HCT116 (cell line): ENCODE measurements at regions not wholly inside any gene's neighbourhood (a gene's known extent, or its start where the extent isn't known, plus 50 kb on each side); places are given as distances from the start of the nearest gene placed in this dataset.
A peak's percentile ranks its signal among the peaks of the same experiment; 100 is the strongest.

ENCODE experiments used
- ATAC-seq: fragments of 200-7000 bp; cut with Tn5 transposase; 2 replicates; pipeline ENCODE4 v1.9.1; 2020; ENCODE audit warnings: mild to moderate bottlenecking, moderate library complexity
- BruUV-seq: library from RNA; stranded (reverse); fragments of 400-500 nt; replicated peaks from 2 replicates; lab custom pipeline; 2021; lab: Mats Ljungman, UMichigan
- CTCF ChIA-PET: fragments of 300-600 bp; sonication (Branson Sonifier 250); formaldehyde crosslinking; loops from one replicate; lab custom pipeline; 2021; ENCODE audit warnings: antibody characterized with exemption; lab: Charles Lee
- POLR2A ChIA-PET: fragments of 300-600, 350-600 bp; sonication (Branson Sonifier 250); formaldehyde crosslinking; loops from one replicate; lab custom pipeline; 2021; ENCODE audit warnings: antibody characterized with exemption; lab: Charles Lee
- RAD21 ChIA-PET, 2 experiments: fragments of 300-600 bp; sonication (Branson Sonifier 250); formaldehyde crosslinking; loops; one replicate each; lab custom pipeline; 2023; ENCODE audit warnings: low total read pairs in 2 of 2; ENCODE audit not compliant: uncharacterized antibody in 2 of 2, unreplicated experiment in 2 of 2, low non-redundant PET in 1 of 2; lab: Charles Lee
- DNase-seq: peaks from one replicate; pipeline ENCODE4 v3.0.0-alpha.2; 2010; ENCODE audit warnings: low read depth, low spot score
- H2AFZ ChIP-seq: fragments of 200-600 bp; shearing (Covaris generic), sonication (generic); 2 replicates; pipeline ENCODE4 v1.6.1; 2017; ENCODE audit warnings: low read depth, mixed run types, mixed read lengths, antibody characterized with exemption, low read length; ENCODE audit not compliant: poor library complexity, severe bottlenecking
- H3K27ac ChIP-seq: 2 replicates; pipeline ENCODE4 v1.5.1; 2012; ENCODE audit warnings: low read depth, low read length
- H3K27me3 ChIP-seq: fragments of 200-600 bp; sonication (generic); 2 replicates; pipeline ENCODE4 v1.6.1; 2016; ENCODE audit warnings: mixed run types, low read length, mixed read lengths; ENCODE audit not compliant: insufficient read depth
- H3K36me3 ChIP-seq, 2 experiments: fragments of 200-500 bp in 1 of 2; fragments of 200-600 bp in 1 of 2; sonication (Bioruptor generic) in 1 of 2; sonication (generic) in 1 of 2; 2 replicates each; pipeline versions ENCODE4 v1.5.1 to v1.6.1; 2014 to 2016; ENCODE audit warnings: low read length in 2 of 2, inconsistent platforms in 1 of 2, mixed read lengths in 1 of 2, mixed run types in 1 of 2; ENCODE audit not compliant: insufficient read depth in 2 of 2, control insufficient read depth in 1 of 2
- H3K4me1 ChIP-seq, 2 experiments: fragments of 200-600 bp in 1 of 2; sonication (generic) in 1 of 2; 2 replicates each; pipeline versions ENCODE4 v1.5.1 to v1.6.1; 2012 to 2017; ENCODE audit warnings: low read length in 2 of 2, inconsistent platforms in 1 of 2, mild to moderate bottlenecking in 1 of 2, mixed read lengths in 1 of 2, mixed run types in 1 of 2, moderate library complexity in 1 of 2; ENCODE audit not compliant: insufficient read depth in 2 of 2, control insufficient read depth in 1 of 2
- H3K4me2 ChIP-seq: fragments of 200-600 bp; sonication (generic); 2 replicates; pipeline ENCODE4 v1.6.1; 2017; ENCODE audit warnings: mixed run types, low read length, mixed read lengths
- H3K4me3 ChIP-seq, 2 experiments: fragments of 200-600 bp in 1 of 2; sonication (generic) in 1 of 2; replicated peaks in 1 of 2; 2 replicates each; pipeline ENCODE4 v1.5.1; 2011 to 2016; ENCODE audit warnings: low read length in 2 of 2, control low read depth in 1 of 2, low read depth in 1 of 2, mild to moderate bottlenecking in 1 of 2, mixed read lengths in 1 of 2, mixed run types in 1 of 2
- H3K79me2 ChIP-seq: fragments of 200-600 bp; sonication (generic); 2 replicates; pipeline ENCODE4 v1.6.1; 2017; ENCODE audit warnings: mild to moderate bottlenecking, mixed run types, low read length, moderate library complexity, mixed read lengths; ENCODE audit not compliant: insufficient read depth
- H3K9ac ChIP-seq: fragments of 200-600 bp; sonication (generic); 2 replicates; pipeline ENCODE4 v1.6.1; 2016; ENCODE audit warnings: low read length, mixed read lengths
- H3K9me2 ChIP-seq: fragments of 200-600 bp; sonication (generic), shearing (Covaris generic); 2 replicates; pipeline ENCODE4 v1.6.1; 2017; ENCODE audit warnings: mixed run types, mild to moderate bottlenecking, moderate library complexity; ENCODE audit not compliant: insufficient read depth
- H3K9me3 ChIP-seq, 2 experiments: fragments of 200-500 bp in 1 of 2; fragments of 200-600 bp in 1 of 2; sonication (Bioruptor generic) in 1 of 2; sonication (generic) in 1 of 2; 2 replicates each; pipeline ENCODE4 v1.6.1; 2014 to 2017; ENCODE audit warnings: low read length in 2 of 2, mixed read lengths in 2 of 2, inconsistent platforms in 1 of 2, low read depth in 1 of 2, mild to moderate bottlenecking in 1 of 2, mixed run types in 1 of 2, moderate library complexity in 1 of 2; ENCODE audit not compliant: control insufficient read depth in 1 of 2, insufficient read depth in 1 of 2
- H4K20me1 ChIP-seq: fragments of 200-600 bp; sonication (generic), shearing (Covaris generic); 2 replicates; pipeline ENCODE4 v1.6.1; 2017; ENCODE audit warnings: mixed run types, mild to moderate bottlenecking, moderate library complexity; ENCODE audit not compliant: insufficient read depth
- EGR1 ChIP-seq: IDR thresholded peaks from 2 replicates; pipeline ENCODE4 v1.6.1; 2012; ENCODE audit warnings: low read depth
- ELF1 ChIP-seq: IDR thresholded peaks from 2 replicates; pipeline ENCODE4 v1.6.1; 2012; ENCODE audit warnings: low read depth, borderline replicate concordance
- EZH2 ChIP-seq: fragments of 200-600 bp; sonication (generic); IDR thresholded peaks from 2 replicates; pipeline ENCODE4 v1.6.1; 2017; ENCODE audit warnings: antibody characterized with exemption, mixed run types
- EZH2phosphoT487 ChIP-seq: fragments of 200-600 bp; IDR thresholded peaks from 2 replicates; pipeline ENCODE4 v1.6.1; 2018; ENCODE audit warnings: antibody characterized with exemption, borderline replicate concordance
- FOSL1 ChIP-seq: IDR thresholded peaks from 2 replicates; pipeline ENCODE4 v1.6.1; 2012; ENCODE audit warnings: low read depth
- POLR2A ChIP-seq: IDR thresholded peaks from 2 replicates; pipeline ENCODE4 v1.7.0; 2011; ENCODE audit warnings: borderline replicate concordance; ENCODE audit not compliant: insufficient read depth, insufficient read length; ENCODE audit errors: extremely low read depth
- POLR2AphosphoS5 ChIP-seq: IDR thresholded peaks from 2 replicates; pipeline ENCODE4 v1.6.1; 2011; ENCODE audit warnings: mild to moderate bottlenecking, low read depth, low read length, moderate library complexity
- RAD21 ChIP-seq: IDR thresholded peaks from 2 replicates; pipeline ENCODE4 v1.6.1; 2012; ENCODE audit warnings: low read depth, mild to moderate bottlenecking
- SIN3A ChIP-seq: IDR thresholded peaks from 2 replicates; pipeline ENCODE4 v1.6.1; 2012; ENCODE audit warnings: low read depth
- SRF ChIP-seq: IDR thresholded peaks from 2 replicates; pipeline ENCODE4 v1.6.1; 2012; ENCODE audit warnings: low read depth
- TCF7L2 ChIP-seq: IDR thresholded peaks from 2 replicates; pipeline ENCODE4 v1.7.0; 2011; ENCODE audit warnings: borderline replicate concordance, inconsistent platforms; ENCODE audit not compliant: insufficient read depth, insufficient read length; ENCODE audit errors: extremely low read depth
- YY1 ChIP-seq: IDR thresholded peaks from 2 replicates; pipeline ENCODE4 v1.6.1; 2011; ENCODE audit warnings: low read length, low read depth, moderate library complexity, mild to moderate bottlenecking; ENCODE audit not compliant: insufficient replicate concordance; ENCODE audit errors: extremely low read depth
- ZFX ChIP-seq: fragments of 450-650 bp; IDR thresholded peaks from 2 replicates; pipeline ENCODE4 v1.6.1; 2017
- ZNF274 ChIP-seq: fragments of 200-500 bp; sonication (Bioruptor generic); IDR thresholded peaks from 2 replicates; pipeline ENCODE4 v1.6.1; 2014; ENCODE audit warnings: mild to moderate bottlenecking, low read depth, low read length, inconsistent platforms
- intact Hi-C: fragments of 100-400 bp; cut with micrococcal nuclease; formaldehyde crosslinking; loops from 2 replicates; pipeline ENCODE4 v1.10.0; 2022
- TF ChIP-seq, protein P1 (sequence below), 3 experiments: fragments of 200-600 bp in 1 of 3; sonication (generic) in 1 of 3; IDR thresholded peaks in 2 of 3; conservative IDR thresholded peaks in 1 of 3; 2 replicates each; pipeline ENCODE4 v1.5.1; 2012 to 2017; ENCODE audit warnings: low read depth in 2 of 3, low read length in 2 of 3, antibody characterized with exemption in 1 of 3, borderline replicate concordance in 1 of 3, control low read depth in 1 of 3, mild to moderate bottlenecking in 1 of 3, mixed read lengths in 1 of 3, mixed run types in 1 of 3, moderate library complexity in 1 of 3; ENCODE audit not compliant: insufficient read depth in 1 of 3
- TF ChIP-seq, protein P2 (sequence below): IDR thresholded peaks from 2 replicates; pipeline ENCODE4 v1.6.1; 2012
- TF ChIP-seq, protein P3 (sequence below): IDR thresholded peaks from 2 replicates; pipeline ENCODE4 v1.6.1; 2011; ENCODE audit warnings: mild to moderate bottlenecking, low read length, moderate library complexity; ENCODE audit not compliant: insufficient replicate concordance; ENCODE audit errors: extremely low read depth
- TF ChIP-seq, protein P4 (sequence below): IDR thresholded peaks from 2 replicates; pipeline ENCODE4 v1.6.1; 2012

DNA sequence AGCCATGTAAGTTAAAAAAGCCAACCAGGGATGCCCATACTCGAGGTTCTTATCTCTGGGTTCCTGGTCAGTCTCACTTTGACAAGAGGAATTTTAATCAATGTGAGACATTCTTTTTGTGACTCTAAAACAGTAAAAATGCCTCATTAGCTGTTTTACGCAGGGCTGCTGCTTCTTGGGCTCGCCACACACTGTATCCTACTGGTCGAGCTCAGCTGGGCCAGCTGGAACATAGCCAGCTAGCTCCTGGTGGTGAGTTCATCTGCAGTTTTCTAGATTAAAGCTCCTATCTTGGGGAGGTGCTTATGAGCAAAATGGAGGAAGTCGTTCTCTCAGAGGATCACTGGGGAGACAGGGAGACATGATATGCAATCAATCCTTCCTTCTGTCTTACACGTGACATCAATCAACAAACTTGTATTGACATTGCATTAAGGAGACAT, 55.9 kb upstream of the LEF1 start:
- Histone ChIP-seq H3K4me2 (no peak overlapping the region), H3K36me3 (no peaks in the 10 kb centered on the region), H3K9me2 (no peaks in the 10 kb centered on the region), H2AFZ (peak overlapping the region; percentile 74), H3K27me3 (no peaks in the 10 kb centered on the region), H3K4me3 (no peak overlapping the region), H3K9ac (no peak overlapping the region), H3K27ac (no peak overlapping the region), H3K9me3 (no peaks in the 10 kb centered on the region), H3K4me1 (no peaks in the 10 kb centered on the region; a peak in 1 of 4 replicates), H3K79me2 (no peaks in the 10 kb centered on the region), H4K20me1 (no peaks in the 10 kb centered on the region)
- ATAC-seq (peak; percentile 30; the same call in 1 of the 2 replicates), DNase-seq (no peak)
- intact Hi-C loops = no loop called here
- ChIA-PET RAD21 (no interaction called here), POLR2A (no interaction called here), CTCF (no interaction called here)
- TF ChIP-seq, protein P1, sequence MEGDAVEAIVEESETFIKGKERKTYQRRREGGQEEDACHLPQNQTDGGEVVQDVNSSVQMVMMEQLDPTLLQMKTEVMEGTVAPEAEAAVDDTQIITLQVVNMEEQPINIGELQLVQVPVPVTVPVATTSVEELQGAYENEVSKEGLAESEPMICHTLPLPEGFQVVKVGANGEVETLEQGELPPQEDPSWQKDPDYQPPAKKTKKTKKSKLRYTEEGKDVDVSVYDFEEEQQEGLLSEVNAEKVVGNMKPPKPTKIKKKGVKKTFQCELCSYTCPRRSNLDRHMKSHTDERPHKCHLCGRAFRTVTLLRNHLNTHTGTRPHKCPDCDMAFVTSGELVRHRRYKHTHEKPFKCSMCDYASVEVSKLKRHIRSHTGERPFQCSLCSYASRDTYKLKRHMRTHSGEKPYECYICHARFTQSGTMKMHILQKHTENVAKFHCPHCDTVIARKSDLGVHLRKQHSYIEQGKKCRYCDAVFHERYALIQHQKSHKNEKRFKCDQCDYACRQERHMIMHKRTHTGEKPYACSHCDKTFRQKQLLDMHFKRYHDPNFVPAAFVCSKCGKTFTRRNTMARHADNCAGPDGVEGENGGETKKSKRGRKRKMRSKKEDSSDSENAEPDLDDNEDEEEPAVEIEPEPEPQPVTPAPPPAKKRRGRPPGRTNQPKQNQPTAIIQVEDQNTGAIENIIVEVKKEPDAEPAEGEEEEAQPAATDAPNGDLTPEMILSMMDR (IDR thresholded peaks at IDR 0.05 in 2 of 3, conservative IDR thresholded peaks at IDR 0.05 in 1 of 3; ENCODE audit: borderline replicate concordance in 1 of 3, insufficient read depth in 1 of 3, low read depth in 2 of 3, low read length in 2 of 3) = no peak
- TF ChIP-seq, protein P2, sequence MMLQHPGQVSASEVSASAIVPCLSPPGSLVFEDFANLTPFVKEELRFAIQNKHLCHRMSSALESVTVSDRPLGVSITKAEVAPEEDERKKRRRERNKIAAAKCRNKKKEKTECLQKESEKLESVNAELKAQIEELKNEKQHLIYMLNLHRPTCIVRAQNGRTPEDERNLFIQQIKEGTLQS = no peak
- TF ChIP-seq FOSL1 (no peak), EZH2 (no peak)
- no TSS peak for BruUV-seq

DNA sequence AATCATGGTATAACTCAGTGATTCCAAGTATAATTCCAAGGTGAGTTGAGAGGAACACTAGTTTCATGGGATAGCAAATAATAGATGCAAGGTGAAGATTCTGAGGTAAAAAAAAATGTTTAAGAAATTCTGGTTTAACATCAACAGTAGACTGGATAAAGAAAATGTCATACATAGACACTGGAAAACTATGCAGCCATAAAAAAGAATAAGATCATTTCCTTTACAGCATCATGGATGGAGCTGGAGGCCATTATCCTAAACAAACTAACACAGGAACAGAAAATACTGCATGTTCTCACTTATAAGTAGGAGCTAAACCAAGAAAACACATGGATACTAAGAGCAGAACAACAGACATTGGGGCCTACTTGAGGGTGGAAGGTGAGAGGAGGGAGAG, 54.6 kb upstream of the LEF1 start:
- no peaks in the 10 kb centered on the region for H3K9me3 ChIP-seq
- intact Hi-C loops = no loop called here
- no peak overlapping the region for H3K9ac ChIP-seq
- DNase-seq (no peak), ATAC-seq (no peak)
- no peaks in the 10 kb centered on the region for H3K9me2 ChIP-seq
- no peaks in the 10 kb centered on the region; a peak in 1 of 4 replicates for H3K4me1 ChIP-seq
- no peaks in the 10 kb centered on the region for H4K20me1 ChIP-seq
- H3K4me2 ChIP-seq = no peak overlapping the region
- H3K4me3 ChIP-seq = no peak overlapping the region
- no peaks in the 10 kb centered on the region for H3K36me3 ChIP-seq
- ChIA-PET RAD21 (no interaction called here), CTCF (no interaction called here), POLR2A (no interaction called here)
- H2AFZ ChIP-seq = no peak overlapping the region
- TF ChIP-seq POLR2AphosphoS5 (no peak), ZNF274 (no peak), YY1 (no peak), SRF (no peak), SIN3A (no peak), POLR2A (no peak), EGR1 (no peak), RAD21 (no peak), ELF1 (no peak), EZH2phosphoT487 (no peak), TCF7L2 (no peak), ZFX (no peak)
- TF ChIP-seq, protein P3, sequence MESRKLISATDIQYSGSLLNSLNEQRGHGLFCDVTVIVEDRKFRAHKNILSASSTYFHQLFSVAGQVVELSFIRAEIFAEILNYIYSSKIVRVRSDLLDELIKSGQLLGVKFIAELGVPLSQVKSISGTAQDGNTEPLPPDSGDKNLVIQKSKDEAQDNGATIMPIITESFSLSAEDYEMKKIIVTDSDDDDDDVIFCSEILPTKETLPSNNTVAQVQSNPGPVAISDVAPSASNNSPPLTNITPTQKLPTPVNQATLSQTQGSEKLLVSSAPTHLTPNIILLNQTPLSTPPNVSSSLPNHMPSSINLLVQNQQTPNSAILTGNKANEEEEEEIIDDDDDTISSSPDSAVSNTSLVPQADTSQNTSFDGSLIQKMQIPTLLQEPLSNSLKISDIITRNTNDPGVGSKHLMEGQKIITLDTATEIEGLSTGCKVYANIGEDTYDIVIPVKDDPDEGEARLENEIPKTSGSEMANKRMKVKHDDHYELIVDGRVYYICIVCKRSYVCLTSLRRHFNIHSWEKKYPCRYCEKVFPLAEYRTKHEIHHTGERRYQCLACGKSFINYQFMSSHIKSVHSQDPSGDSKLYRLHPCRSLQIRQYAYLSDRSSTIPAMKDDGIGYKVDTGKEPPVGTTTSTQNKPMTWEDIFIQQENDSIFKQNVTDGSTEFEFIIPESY = no peak
- TF ChIP-seq, protein P4, sequence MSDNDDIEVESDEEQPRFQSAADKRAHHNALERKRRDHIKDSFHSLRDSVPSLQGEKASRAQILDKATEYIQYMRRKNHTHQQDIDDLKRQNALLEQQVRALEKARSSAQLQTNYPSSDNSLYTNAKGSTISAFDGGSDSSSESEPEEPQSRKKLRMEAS = no peak
- no peaks in the 10 kb centered on the region for H3K27me3 ChIP-seq
- no peak overlapping the region for H3K27ac ChIP-seq
- BruUV-seq = no TSS peak
- no peaks in the 10 kb centered on the region for H3K79me2 ChIP-seq
